H1 (cell line): ENCODE measurements at regions not wholly inside any gene's neighbourhood (a gene's known extent, or its start where the extent isn't known, plus 50 kb on each side); places are given as distances from the start of the nearest gene placed in this dataset.

Source experiments
- CBX5 ChIP-seq: fragments of 300-800, 300-1000 bp; sonication (generic); IDR thresholded peaks from 2 replicates; pipeline ENCODE4 v1.7.1; 2016; ENCODE audit warnings: antibody characterized with exemption, low read length, low read depth
- CTCF ChIP-seq, 3 experiments: IDR thresholded peaks; 1 replicate in 2 of 3; 2 replicates in 1 of 3; pipeline versions ENCODE4 v1.5.1 to v1.6.1; 2011; ENCODE audit warnings: low read length in 3 of 3, mild to moderate bottlenecking in 3 of 3, inconsistent platforms in 2 of 3, low read depth in 1 of 3, moderate library complexity in 1 of 3; ENCODE audit not compliant: insufficient read depth in 1 of 3; ENCODE audit errors: control extremely low read depth in 1 of 3
- KDM5A ChIP-seq: fragments of 200-600 bp; IDR thresholded peaks from 2 replicates; pipeline ENCODE4 v1.7.1; 2012; ENCODE audit warnings: mild to moderate bottlenecking, low read length, inconsistent platforms, mixed read lengths
- MAX ChIP-seq: IDR thresholded peaks from 2 replicates; pipeline ENCODE4 v1.6.1; 2012; ENCODE audit warnings: inconsistent platforms
- PHF8 ChIP-seq: fragments of 200-600 bp; sonication (generic); conservative IDR thresholded peaks from 2 replicates; pipeline ENCODE4 v1.7.1; 2012; ENCODE audit warnings: low read depth, mild to moderate bottlenecking, inconsistent platforms, low read length, moderate library complexity
- POLR2A ChIP-seq, 2 experiments: IDR thresholded peaks; 1 replicate in 1 of 2; 2 replicates in 1 of 2; pipeline ENCODE4 v1.6.1; 2011; ENCODE audit warnings: low read depth in 2 of 2, low read length in 2 of 2, mild to moderate bottlenecking in 2 of 2; ENCODE audit errors: control extremely low read depth in 1 of 2
- POLR2AphosphoS5 ChIP-seq: IDR thresholded peaks from 2 replicates; pipeline ENCODE4 v1.6.1; 2011; ENCODE audit warnings: low read depth, low read length
- RFX5 ChIP-seq: IDR thresholded peaks from 2 replicates; pipeline ENCODE4 v1.6.1; 2011; ENCODE audit warnings: low read depth, low read length, improper control_type of control experiment, borderline replicate concordance
- TBP ChIP-seq: IDR thresholded peaks from 2 replicates; pipeline ENCODE4 v1.6.1; 2011; ENCODE audit warnings: low read depth, low read length, improper control_type of control experiment

- TF ChIP-seq MAX (no peak), RFX5 (no peak), CBX5 (no peak), CTCF (IDR thresholded peaks at IDR 0.05; ENCODE audit: control extremely low read depth in 1 of 3, insufficient read depth in 1 of 3, low read depth in 1 of 3, low read length in 3 of 3) (no peak), KDM5A (no peak), PHF8 (no peak), TBP (no peak), POLR2AphosphoS5 (no peak), POLR2A (IDR thresholded peaks at IDR 0.05; ENCODE audit: control extremely low read depth in 1 of 2, low read depth in 2 of 2, low read length in 2 of 2) (no peak)
Observed at GRCh38 chr9:120242116-120242811, 337.7 kb downstream of the CDK5RAP2 start.
